Kidney epithelial cell (primary cell): ENCODE measurements at regions not wholly inside any gene's neighbourhood (a gene's known extent, or its start where the extent isn't known, plus 50 kb on each side); places are given as distances from the start of the nearest gene placed in this dataset.

Experiments
- DNase-seq: peaks from one replicate; pipeline ENCODE4 v3.0.0-alpha.2; 2010; ENCODE audit warnings: low read depth
- H3K27me3 ChIP-seq: 2 replicates; pipeline ENCODE4 v1.6.0; 2011; ENCODE audit warnings: low read length; ENCODE audit not compliant: control insufficient read depth, insufficient read depth
- H3K36me3 ChIP-seq: 2 replicates; pipeline ENCODE4 v1.5.1; 2011; ENCODE audit warnings: low read length; ENCODE audit not compliant: control insufficient read depth, insufficient read depth
- H3K4me3 ChIP-seq: 2 replicates; pipeline ENCODE4 v1.5.1; 2011; ENCODE audit warnings: low read depth, mild to moderate bottlenecking, control low read depth, low read length
- TF ChIP-seq, protein P1 (sequence below): IDR thresholded peaks from 2 replicates; pipeline ENCODE4 v1.5.1; 2011; ENCODE audit warnings: mild to moderate bottlenecking, moderate library complexity, low read length, control low read depth, inconsistent platforms; ENCODE audit not compliant: insufficient read depth, poor library complexity, severe bottlenecking

DNA sequence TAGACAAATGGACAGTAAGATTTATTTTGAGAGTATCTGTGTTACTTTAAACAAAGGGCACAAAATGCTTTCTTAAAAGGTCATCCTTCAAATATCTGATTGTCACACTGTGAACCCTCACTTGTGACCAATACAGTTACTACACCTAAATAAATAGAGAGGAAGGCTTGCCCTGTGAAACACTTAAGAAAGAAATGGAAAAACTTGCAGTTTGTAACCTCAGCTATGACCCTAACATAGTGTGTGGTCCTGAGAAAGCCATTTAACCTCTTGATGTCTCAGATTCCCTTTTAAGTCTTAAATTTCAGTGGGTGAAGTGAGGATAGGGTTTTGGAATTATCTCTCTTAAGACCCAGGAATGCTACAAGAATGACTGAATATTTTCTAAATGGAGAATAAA lies 126.7 kb upstream of the SLC27A6 start:
- TF ChIP-seq, protein P1, sequence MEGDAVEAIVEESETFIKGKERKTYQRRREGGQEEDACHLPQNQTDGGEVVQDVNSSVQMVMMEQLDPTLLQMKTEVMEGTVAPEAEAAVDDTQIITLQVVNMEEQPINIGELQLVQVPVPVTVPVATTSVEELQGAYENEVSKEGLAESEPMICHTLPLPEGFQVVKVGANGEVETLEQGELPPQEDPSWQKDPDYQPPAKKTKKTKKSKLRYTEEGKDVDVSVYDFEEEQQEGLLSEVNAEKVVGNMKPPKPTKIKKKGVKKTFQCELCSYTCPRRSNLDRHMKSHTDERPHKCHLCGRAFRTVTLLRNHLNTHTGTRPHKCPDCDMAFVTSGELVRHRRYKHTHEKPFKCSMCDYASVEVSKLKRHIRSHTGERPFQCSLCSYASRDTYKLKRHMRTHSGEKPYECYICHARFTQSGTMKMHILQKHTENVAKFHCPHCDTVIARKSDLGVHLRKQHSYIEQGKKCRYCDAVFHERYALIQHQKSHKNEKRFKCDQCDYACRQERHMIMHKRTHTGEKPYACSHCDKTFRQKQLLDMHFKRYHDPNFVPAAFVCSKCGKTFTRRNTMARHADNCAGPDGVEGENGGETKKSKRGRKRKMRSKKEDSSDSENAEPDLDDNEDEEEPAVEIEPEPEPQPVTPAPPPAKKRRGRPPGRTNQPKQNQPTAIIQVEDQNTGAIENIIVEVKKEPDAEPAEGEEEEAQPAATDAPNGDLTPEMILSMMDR: no peak
- H3K27me3 ChIP-seq: no peaks in the 10 kb centered on the region
- H3K4me3 ChIP-seq: no peak overlapping the region
- DNase-seq: no peak
- no peaks in the 10 kb centered on the region for H3K36me3 ChIP-seq

DNA sequence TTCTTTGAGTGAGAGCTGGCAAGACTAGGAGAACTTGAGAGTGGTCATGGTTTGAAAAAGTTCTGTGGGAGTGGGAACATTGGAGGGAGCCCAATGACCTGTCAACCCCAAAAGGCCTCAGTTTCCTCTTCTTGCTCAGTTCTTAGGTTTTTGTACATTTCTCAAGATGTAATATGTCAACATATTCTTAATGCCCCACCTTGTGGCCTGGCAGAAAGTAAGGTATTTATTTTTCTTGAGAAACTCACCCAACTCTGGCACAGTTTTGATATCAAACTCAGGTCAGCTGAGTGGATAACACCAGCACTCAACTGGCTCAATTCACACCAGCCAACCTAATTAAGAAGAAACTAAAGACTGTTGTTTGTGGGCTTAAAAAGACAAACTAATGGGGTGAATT lies 123.0 kb upstream of the SLC27A6 start:
- TF ChIP-seq, protein P1: no peak
- Histone ChIP-seq H3K4me3 (no peak overlapping the region), H3K27me3 (no peaks in the 10 kb centered on the region), H3K36me3 (no peaks in the 10 kb centered on the region)
- DNase-seq: no peak

DNA sequence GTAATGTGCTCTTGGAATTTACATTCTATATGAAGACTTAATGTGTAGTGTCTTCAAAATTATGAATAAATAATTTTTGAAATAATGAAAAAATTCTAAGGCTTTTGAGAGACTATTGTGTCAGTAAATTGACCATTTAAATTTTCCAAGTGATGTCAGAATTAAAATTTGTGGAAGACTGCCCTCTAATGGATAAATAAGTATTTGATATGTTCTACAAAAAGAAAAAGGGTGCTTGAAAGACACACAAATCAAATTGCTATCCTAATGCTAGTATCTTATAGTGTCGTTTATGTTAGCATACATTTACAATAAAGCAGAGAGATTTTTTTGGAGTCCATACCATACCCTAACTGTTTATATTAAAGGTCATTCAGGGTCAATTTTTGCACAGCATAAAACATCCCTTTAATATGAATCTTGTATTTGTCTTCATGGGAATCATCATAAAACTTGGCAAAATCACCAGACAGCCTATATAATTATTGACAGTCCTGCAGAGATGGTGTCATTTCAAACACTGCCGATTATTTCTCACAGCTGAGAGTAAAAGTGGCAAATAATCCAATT lies 120.8 kb upstream of the SLC27A6 start:
- no peak for DNase-seq
- Histone ChIP-seq H3K36me3 (no peaks in the 10 kb centered on the region), H3K27me3 (no peaks in the 10 kb centered on the region), H3K4me3 (no peak overlapping the region)
- TF ChIP-seq, protein P1: peak; percentile 12

DNA sequence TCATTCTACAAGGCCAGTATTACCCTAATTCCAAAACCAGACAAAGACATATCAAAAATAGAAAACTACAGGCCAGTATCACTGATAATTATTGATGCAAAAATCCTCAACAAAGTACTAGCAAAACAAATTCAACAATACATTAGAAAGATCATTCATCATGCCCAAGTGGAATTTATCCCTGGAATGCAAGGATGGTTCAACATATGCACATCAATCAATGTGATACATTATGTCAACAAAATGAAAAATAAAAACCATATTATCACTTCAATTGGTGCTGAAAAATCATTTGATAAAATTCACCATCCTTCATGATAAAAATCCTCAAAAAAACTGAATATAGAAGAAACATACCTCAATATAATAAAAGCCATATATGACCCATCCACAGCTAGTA lies 115.2 kb upstream of the SLC27A6 start:
- Histone ChIP-seq H3K27me3 (no peaks in the 10 kb centered on the region), H3K36me3 (no peaks in the 10 kb centered on the region), H3K4me3 (no peak overlapping the region)
- TF ChIP-seq, protein P1: no peak
- DNase-seq: no peak

DNA sequence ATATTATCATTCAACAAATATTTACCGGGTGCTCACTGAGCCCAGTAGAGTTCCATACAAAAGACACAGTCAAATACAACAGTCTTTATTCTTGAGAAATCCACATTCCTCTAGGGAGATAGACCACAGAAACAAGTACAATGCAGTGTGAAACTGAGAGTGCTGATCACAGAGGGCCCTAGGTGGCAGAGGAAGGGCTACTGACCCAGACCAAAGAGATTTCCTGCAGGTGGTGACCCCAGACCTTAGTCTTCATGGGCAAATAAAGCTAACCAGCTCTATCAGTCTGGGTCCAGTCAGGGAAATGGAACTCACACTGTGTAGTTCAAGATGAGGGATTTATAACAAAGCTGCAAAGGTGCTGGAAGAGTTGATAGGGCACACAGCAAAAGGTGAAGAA lies 110.4 kb upstream of the SLC27A6 start:
- TF ChIP-seq, protein P1: no peak
- H3K36me3 ChIP-seq: no peaks in the 10 kb centered on the region
- H3K4me3 ChIP-seq: no peak overlapping the region
- DNase-seq: no peak
- H3K27me3 ChIP-seq: no peaks in the 10 kb centered on the region

DNA sequence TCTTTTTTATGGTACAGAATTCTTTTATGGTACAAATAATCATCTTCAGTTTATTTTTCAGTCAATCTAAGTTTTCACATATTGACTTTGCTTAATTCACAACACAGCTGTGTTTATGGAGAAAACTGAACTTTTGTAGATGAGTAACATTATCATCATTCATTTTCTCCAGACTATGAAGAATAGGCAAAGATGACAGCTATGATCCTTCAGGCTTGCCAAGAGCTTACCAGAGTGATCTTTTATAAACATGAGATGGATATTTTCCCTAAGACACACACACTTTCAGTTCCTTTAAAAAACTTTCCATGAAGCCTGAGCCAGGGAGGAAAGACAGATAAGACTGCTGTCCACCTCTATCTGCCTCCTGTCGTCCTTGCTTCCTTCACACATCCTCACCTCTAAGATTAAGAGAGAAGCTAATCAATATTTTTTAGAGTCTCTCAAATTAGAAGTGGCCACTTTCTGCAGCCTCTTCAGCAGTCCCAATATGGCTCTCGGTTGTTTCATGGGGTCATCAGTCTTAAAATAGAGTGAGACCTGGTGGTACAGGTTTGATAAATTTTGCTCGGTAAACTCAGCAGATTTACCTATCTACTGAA lies 108.1 kb upstream of the SLC27A6 start:
- Histone ChIP-seq H3K27me3 (no peaks in the 10 kb centered on the region), H3K4me3 (no peak overlapping the region), H3K36me3 (no peaks in the 10 kb centered on the region)
- TF ChIP-seq, protein P1: no peak
- DNase-seq: no peak
